ENCODE measurements at regions not wholly inside any gene's neighbourhood (a gene's known extent, or its start where the extent isn't known, plus 50 kb on each side); places are given as distances from the start of the nearest gene placed in this dataset.
"Not testable (repeated sequence)": the region's sequence is repeated elsewhere in the genome, so short reads cannot be mapped to it uniquely, and the experiment has no call there.

DNA sequence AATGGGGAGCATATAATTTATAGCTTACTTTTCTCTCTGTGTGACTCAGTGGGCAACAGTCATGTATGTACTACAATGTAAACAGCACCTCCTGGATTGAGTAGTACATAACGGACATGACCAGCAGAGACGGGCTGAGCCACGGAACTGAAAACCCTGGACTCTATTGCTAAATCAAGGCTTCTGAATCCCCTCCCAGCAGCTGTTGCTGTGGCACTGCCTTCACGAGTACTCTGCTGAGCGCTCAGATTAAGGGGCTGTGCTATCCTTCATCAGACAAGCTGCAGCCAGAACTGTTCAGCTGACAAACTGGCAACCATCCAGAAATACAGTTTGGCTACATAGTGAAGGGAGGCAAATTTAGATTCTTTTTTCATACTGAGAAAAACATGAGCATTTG is 131.3 kb upstream of the CCDC180 start:
- no peak for DNase-seq

DNA sequence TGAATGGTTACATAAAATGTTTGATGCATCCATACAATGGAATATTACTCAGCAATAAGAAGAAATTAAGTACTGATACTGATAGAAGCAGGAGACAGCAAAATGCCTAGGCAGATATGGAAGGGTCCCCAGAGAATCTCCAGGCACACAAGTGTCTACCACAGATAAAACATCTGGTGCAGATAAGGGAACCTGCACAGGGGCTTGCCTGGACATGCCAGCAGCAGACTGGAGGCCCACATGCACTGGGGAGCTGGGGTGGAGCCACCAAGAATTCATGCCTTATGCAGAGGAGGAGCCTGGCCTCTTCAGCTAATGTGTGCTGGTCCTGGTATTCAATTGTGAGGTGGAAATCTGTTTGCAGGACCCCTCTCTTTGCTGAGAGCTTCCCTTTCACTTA is 129.2 kb upstream of the CTSV start:
- DNase-seq = not testable (repeated sequence)

- not testable (repeated sequence) for DNase-seq
Measured at GRCh38 chr9:97166496-97167138, 127.7 kb upstream of the CTSV start.

DNA sequence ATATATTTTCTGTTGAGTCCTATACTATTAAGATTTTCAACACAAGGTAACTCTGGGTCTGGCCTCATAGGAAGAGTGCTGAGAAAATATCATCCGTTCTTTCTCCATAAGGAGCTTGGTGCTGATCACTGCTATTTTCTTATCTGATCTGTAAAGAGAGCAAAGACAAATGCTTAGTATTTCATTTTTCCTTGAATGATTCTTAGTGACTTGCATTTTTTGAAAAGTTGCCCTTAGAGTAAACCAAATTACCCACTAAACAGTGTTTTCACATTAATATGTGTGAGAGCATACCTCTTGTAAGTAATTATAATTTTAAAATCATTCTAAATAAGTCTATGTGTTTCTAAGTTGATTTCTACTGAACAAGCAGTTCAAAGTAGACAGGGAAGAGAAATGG is 121.3 kb upstream of the CTSV start:
- no peak for DNase-seq

- DNase-seq = not testable (repeated sequence)
Measured at GRCh38 chr9:97158722-97159121, 119.8 kb upstream of the CTSV start.

DNA sequence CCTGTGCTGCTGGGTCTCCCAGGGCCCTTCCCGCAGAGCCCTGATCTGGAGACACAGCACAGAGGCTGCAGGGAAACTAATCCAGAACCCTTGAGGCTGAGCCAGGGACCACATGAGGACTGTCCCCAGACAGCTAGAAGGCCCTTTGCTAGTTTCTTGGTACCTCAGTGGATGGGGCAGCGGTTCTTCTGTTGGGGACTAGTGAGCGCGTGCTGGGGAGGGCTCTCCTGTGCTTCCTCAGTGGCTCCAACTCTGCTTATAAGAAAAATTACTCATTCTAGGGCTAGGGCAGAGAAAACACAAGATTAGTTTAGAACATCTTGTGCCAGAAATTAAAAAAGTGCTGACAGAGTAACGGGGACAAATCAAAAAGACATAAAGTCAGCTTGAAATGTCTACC is 116.5 kb upstream of the CTSV start:
- DNase-seq = not testable (repeated sequence)

- no peak for DNase-seq
Measured at GRCh38 chr9:97153967-97154366, 115.0 kb upstream of the CTSV start.

GRCh38 chr9:97153160-97153559 is 114.2 kb upstream of the CTSV start:
- not testable (repeated sequence) for DNase-seq

DNA sequence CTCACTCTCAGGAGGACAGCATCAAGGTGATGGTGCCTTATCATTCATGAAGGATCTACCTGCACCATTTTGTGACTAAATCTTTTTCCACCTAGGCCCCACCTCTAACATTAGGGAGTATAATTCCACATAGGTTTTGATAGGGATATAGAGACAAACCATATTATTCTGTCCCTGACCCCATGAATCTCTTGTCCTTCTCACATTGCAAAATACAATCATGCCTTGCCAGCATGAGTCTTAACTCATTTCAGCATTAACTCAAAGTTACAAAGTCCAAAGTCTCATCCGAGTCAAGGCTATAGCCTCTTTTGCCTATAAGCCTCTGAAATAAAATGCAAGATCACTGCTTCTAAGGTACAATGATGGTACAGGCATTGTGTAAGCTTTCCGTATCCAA is 111.5 kb upstream of the CTSV start:
- DNase-seq = not testable (repeated sequence)

- not testable (repeated sequence) for DNase-seq
Measured at GRCh38 chr9:97148428-97148827, 109.5 kb upstream of the CTSV start.

GRCh38 chr9:97145680-97146079 is 106.7 kb upstream of the CTSV start:
- not testable (repeated sequence) for DNase-seq

DNA sequence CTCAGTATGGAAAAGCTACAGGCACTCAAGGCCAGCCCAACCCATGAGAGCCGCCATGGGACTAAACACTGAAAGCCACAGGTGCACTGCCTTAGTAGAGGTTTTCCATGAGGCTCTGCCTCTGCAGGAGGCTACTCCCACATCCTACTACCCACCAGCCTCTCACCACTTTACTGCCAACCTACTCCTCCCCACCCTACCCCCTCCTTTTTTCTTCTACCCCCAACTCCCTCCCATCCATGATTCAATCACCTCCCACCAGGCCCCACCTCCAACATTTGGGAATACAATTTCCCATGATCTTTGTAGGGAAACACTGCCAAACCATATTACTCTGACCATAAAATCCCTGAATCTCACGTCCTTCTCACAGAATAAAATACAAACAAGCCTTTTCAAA is 101.6 kb upstream of the CTSV start:
- no peak for DNase-seq

GRCh38 chr9:97136421-97136820 is 97.5 kb upstream of the CTSV start:
- DNase-seq = no peak

DNA sequence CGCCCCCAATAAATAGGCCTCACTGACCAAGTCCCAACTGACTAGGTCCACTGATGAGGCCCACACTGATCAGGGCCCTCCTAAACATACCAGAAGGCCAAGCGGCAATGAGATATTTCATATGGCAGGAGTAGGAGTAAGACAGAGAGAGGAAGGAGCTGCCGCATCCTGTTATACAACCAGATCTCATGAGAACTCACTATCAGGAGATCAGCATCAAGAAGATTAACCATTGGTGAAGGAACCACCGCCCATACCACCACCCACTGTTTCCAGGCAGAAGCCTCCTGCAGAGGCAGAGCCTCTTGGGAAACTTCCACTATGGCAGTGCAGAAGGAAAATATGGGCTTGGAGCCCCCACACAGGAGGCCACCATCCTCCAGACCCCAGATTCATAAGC is 95.0 kb upstream of the CTSV start:
- DNase-seq = not testable (repeated sequence)

DNA sequence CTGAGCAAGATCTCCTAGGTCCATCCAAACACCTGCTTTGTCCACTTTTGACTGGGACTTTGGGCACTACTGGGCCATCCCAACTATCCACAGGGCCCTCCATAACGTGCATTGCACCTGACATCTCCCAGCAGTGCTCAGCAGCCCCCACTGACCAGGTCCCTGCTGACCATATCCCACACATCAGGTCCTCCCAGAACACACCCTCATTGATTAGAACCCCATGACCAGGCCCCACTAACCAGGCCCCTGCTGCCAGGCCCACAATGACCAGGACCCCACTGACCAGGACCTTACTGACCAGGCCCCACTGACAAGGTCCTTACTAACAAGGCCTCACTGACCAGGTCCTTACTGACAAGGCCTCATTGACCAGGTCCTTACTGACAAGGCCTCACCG is 93.9 kb upstream of the CTSV start:
- no peak for DNase-seq

DNA sequence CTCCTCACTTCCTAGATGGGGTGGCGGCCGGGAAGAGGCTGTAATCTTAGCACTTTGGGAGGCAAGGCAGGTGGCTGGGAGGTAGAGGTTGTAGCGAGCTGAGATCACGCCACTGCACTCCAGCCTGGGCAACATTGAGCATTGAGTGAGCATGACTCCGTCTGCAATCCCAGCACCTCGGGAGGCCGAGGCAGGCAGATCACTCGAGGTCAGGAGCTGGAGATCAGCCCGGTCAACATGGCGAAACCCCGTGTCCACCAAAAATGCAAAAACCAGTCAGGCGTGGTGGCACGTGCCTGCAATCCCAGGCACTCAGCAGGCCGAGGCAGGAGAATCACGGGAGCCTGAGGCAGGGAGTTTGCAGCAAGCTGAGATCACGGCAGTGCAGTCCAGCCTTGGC is 91.9 kb upstream of the CTSV start:
- not testable (repeated sequence) for DNase-seq

- DNase-seq = not testable (repeated sequence)
Measured at GRCh38 chr9:97130387-97130786, 91.4 kb upstream of the CTSV start.

DNA sequence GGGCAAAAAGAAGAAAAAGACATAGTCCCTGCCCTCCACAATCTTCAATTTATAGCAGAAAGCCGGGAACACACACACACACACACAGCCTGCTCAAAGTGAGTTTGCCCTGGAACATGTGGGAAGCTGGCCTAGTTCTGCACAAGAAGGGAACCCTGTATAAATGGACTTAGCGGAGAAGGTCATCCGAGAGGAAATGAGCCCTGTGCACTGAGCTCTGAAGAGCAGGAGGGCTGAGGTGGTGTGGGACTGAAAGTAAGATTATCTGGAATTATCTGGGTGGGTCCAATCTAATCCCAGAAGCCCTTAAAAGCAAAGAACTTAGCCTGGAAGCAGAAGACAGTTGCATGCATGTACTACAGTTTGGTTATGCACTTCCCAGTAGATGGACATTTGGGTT is 90.0 kb upstream of the CTSV start:
- no peak for DNase-seq

GRCh38 chr9:97124256-97124655 is 85.3 kb upstream of the CTSV start:
- DNase-seq = no peak

- DNase-seq = no peak
Measured at GRCh38 chr9:97110696-97111095, 71.8 kb upstream of the CTSV start.

DNA sequence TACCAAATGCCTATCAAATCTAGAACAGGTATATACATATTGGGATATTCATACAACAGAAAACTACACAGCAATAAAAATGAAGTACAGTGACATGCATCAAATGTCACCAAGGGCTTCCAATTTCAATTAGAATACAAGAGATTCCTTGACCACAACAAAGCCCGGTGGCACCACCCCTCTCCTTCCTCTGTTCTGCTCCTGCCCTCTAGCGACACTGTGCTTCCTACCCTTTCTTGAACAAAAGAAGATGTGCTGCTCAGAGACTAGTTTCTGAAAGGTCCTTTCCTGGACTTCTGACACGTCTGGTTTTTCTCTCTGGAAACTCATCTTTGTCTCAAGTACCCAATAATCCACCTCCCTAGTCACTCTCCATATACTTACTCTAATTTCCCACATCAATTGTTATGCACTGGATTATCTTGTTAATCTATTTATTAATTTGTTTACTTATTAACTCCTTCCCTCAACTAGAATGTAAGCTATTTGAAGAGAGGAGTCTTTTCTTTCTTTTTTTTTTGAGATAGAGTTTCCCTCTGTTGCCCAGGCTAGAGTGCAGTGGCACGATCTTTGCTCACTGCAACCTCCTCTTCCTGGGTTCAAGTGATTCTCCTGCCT is 70.4 kb upstream of the CTSV start:
- DNase-seq = no peak

DNA sequence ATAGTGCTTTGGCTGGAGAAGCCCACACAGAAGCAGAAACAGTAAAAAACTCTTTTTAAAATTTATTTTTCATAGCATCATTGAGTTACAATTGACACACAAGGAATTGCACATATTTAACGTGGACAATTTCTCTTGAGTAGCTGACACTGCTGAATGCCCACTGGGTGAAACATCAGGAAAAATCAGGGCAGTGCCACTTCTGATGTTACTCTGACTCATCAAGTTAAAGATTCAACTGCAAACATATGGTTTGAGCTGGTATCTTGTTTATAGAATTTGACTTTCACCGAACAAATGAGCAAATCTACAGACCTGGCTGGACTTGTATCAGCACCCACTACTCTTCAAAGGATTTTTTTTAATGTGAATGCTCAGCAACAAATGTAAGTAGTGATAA is 66.3 kb upstream of the CTSV start:
- not testable (repeated sequence) for DNase-seq

DNA sequence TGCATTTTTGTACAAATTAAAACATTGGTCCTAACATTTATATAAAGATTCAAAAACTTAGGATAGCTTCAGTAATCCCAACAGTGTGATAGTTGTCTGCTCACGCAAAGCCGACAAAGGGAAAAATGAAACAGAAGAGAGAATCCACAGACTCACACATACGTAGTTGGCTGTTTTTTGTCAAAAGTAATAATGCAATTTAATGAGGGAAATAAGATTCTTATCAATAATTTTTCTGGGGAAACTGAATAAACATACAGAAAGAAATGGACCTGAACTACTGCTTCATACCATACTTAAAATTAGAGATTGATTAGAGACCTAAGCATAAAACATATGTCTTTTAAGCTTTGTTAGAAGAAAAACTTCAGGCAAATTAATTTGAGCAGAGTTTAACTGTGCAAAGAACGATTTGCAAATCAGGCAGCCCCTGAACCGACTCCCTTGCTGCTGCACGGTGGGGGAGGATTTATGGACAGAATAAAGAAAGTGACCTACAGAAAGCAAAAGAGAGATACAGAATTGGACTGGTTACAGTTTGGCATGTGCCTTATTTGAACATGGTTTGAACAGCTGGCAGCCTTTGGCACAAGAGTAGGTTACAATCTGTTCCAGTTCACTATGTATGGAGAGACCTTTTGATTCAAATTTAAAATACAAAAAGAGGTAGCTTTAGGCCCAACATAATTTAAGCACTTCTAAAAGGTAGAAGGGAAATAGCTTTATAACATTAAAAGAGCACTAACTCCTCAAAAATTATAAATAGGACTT is 64.9 kb upstream of the CTSV start:
- not testable (repeated sequence) for DNase-seq

DNA sequence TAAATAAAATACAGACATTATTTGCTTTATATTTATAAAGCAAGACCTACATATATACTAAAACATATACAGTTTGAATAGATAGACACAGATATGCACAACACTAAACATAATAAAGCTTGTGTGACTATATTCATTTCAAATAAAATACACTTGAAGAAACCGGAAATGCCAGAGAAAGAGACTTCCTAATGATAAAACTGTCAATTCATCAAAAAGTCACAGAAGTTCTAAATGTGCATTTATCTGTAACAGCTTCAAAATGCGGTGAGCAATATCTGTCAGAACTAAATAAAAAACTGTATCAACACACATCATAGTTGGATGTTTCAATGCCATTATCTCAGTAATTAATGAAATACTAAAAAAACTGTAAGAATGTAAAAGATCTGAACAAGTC is 60.6 kb upstream of the CTSV start:
- DNase-seq = not testable (repeated sequence)

Measured in activated CD4-positive, CD25-positive, alpha-beta regulatory T cell (primary cell).